ENCODE measurements at regions not wholly inside any gene's neighbourhood (a gene's known extent, or its start where the extent isn't known, plus 50 kb on each side); places are given as distances from the start of the nearest gene placed in this dataset.
"Not testable (repeated sequence)": the region's sequence is repeated elsewhere in the genome, so short reads cannot be mapped to it uniquely, and the experiment has no call there.

GRCh38 chr11:26931248-26931631 is 62.7 kb upstream of the FIBIN start:
- DNase-seq (ENCODE audit: insufficient read length, low spot score, missing footprints): no peak
- Histone ChIP-seq H3K4me3 (ENCODE audit: insufficient read depth, low read length) (no peak overlapping the region), H3K27ac (ENCODE audit: low read depth, low read length) (no peak overlapping the region)

DNA sequence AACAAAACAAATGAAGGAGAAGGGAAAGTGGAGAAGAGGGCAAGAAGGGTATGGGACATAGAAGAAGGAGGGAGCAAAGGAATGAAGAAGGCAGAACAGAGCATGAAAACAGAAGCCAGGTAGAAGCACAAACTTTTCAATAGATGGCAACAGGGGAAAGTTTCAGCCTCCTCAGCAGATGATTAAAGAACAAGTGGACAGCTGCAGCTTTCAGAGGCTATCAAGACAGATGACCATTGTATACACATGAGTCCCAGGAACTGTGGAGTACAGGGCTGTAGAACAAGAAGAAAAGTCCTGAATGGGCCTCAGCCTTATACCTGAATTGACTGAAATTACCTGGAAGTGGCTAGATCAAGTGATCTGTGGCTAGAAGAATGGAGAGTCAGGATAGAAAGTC is 62.0 kb upstream of the FIBIN start:
- no peak overlapping the region for H3K4me3 ChIP-seq (ENCODE audit: insufficient read depth, low read length)
- DNase-seq (ENCODE audit: insufficient read length, low spot score, missing footprints): no peak
- no peak overlapping the region for H2AFZ ChIP-seq (ENCODE audit: low read length)
- no peak for TF ChIP-seq CTCF (IDR thresholded peaks at IDR 0.05; ENCODE audit: extremely low read depth, low read depth, low read length)
- no peak overlapping the region for H3K4me2 ChIP-seq (ENCODE audit: insufficient read depth, low read length)
- no peaks in the 10 kb centered on the region for H3K79me2 ChIP-seq (ENCODE audit: insufficient read depth, low read length)
- no peaks in the 10 kb centered on the region for H3K36me3 ChIP-seq (ENCODE audit: insufficient read depth, low read length)
- no peaks in the 10 kb centered on the region for H3K27me3 ChIP-seq (ENCODE audit: insufficient read depth, low read length)
- no peaks in the 10 kb centered on the region for H3K9me3 ChIP-seq (ENCODE audit: low read depth, low read length)
- H3K27ac ChIP-seq (ENCODE audit: low read depth, low read length): no peak overlapping the region
- no peaks in the 10 kb centered on the region for H3K4me1 ChIP-seq (ENCODE audit: insufficient read depth, low read length)
- H4K20me1 ChIP-seq (ENCODE audit: insufficient read depth, low read length): no peaks in the 10 kb centered on the region

More at GRCh38 chr11:26931248-26931631, 62.7 kb upstream of the FIBIN start:
- no peak for TF ChIP-seq CTCF (IDR thresholded peaks at IDR 0.05; ENCODE audit: extremely low read depth, low read depth, low read length)
- no peaks in the 10 kb centered on the region for H3K27me3 ChIP-seq (ENCODE audit: insufficient read depth, low read length)
- H3K4me2 ChIP-seq (ENCODE audit: insufficient read depth, low read length): no peak overlapping the region
- H3K4me1 ChIP-seq (ENCODE audit: insufficient read depth, low read length): no peaks in the 10 kb centered on the region
- no peaks in the 10 kb centered on the region for H3K79me2 ChIP-seq (ENCODE audit: insufficient read depth, low read length)
- H3K9me3 ChIP-seq (ENCODE audit: low read depth, low read length): no peaks in the 10 kb centered on the region
- H2AFZ ChIP-seq (ENCODE audit: low read length): no peak overlapping the region
- H4K20me1 ChIP-seq (ENCODE audit: insufficient read depth, low read length): no peaks in the 10 kb centered on the region
- no peaks in the 10 kb centered on the region for H3K36me3 ChIP-seq (ENCODE audit: insufficient read depth, low read length)

DNA sequence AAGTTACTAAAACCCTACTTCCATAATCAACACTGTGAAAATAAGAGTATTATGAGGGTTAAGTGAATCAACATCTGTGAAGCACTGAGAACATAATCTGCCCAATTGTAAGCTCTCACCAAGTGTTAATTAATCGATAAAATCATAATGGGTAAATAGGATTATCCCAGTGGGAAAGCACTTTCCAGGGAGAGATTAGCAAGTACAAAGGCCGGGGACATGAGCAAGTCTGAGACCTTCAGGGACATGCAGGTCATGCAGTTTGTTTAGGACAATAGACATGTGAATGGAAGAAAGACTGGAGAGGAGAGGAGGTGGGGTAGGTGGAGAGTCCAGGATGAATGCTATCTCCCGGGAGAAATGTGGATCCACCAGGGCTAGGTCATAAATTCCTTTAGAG is 57.8 kb upstream of the FIBIN start:
- H4K20me1 ChIP-seq (ENCODE audit: insufficient read depth, low read length): no peaks in the 10 kb centered on the region
- H3K4me2 ChIP-seq (ENCODE audit: insufficient read depth, low read length): no peak overlapping the region
- H3K4me1 ChIP-seq (ENCODE audit: insufficient read depth, low read length): no peaks in the 10 kb centered on the region
- DNase-seq (ENCODE audit: insufficient read length, low spot score, missing footprints): no peak
- no peak overlapping the region for H2AFZ ChIP-seq (ENCODE audit: low read length)
- no peak overlapping the region for H3K27ac ChIP-seq (ENCODE audit: low read depth, low read length)
- TF ChIP-seq CTCF (IDR thresholded peaks at IDR 0.05; ENCODE audit: extremely low read depth, low read depth, low read length): no peak
- no peak overlapping the region for H3K4me3 ChIP-seq (ENCODE audit: insufficient read depth, low read length)
- no peaks in the 10 kb centered on the region for H3K27me3 ChIP-seq (ENCODE audit: insufficient read depth, low read length)
- H3K36me3 ChIP-seq (ENCODE audit: insufficient read depth, low read length): no peaks in the 10 kb centered on the region
- H3K79me2 ChIP-seq (ENCODE audit: insufficient read depth, low read length): no peaks in the 10 kb centered on the region
- no peaks in the 10 kb centered on the region for H3K9me3 ChIP-seq (ENCODE audit: low read depth, low read length)

DNA sequence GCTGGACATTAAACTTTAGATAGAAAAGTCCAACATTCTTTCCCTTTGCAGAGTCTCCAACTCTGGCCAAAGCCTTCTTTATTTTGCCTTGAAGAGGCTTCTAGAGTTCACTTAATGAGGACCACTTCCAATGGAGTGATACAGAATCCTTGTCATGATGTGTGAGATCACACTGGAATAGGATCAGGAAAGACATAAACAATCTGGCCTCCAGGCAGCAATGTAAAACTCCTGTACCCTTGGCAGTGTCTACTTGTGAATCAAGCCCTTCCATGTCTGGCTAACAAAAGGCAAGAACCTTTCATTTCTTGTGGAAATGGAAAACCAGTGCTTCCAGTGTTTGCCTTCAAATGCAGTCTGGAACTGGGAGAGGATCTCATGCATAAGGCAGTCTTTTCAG is 56.5 kb upstream of the FIBIN start:
- Histone ChIP-seq H3K4me1 (ENCODE audit: insufficient read depth, low read length) (no peaks in the 10 kb centered on the region), H3K4me3 (ENCODE audit: insufficient read depth, low read length) (no peak overlapping the region), H3K79me2 (ENCODE audit: insufficient read depth, low read length) (no peaks in the 10 kb centered on the region), H3K27ac (ENCODE audit: low read depth, low read length) (no peak overlapping the region), H2AFZ (ENCODE audit: low read length) (no peak overlapping the region), H3K4me2 (ENCODE audit: insufficient read depth, low read length) (no peak overlapping the region), H4K20me1 (ENCODE audit: insufficient read depth, low read length) (no peaks in the 10 kb centered on the region), H3K27me3 (ENCODE audit: insufficient read depth, low read length) (no peaks in the 10 kb centered on the region), H3K36me3 (ENCODE audit: insufficient read depth, low read length) (no peaks in the 10 kb centered on the region), H3K9me3 (ENCODE audit: low read depth, low read length) (no peaks in the 10 kb centered on the region)
- TF ChIP-seq CTCF (IDR thresholded peaks at IDR 0.05; ENCODE audit: extremely low read depth, low read depth, low read length): no peak
- no peak for DNase-seq (ENCODE audit: insufficient read length, low spot score, missing footprints)

GRCh38 chr11:26940501-26940900 is 53.4 kb upstream of the FIBIN start:
- not testable (repeated sequence) for H3K27me3 ChIP-seq (ENCODE audit: insufficient read depth, low read length); H3K27ac ChIP-seq (ENCODE audit: low read depth, low read length); DNase-seq (ENCODE audit: insufficient read length, low spot score, missing footprints); H4K20me1 ChIP-seq (ENCODE audit: insufficient read depth, low read length); H2AFZ ChIP-seq (ENCODE audit: low read length); H3K9me3 ChIP-seq (ENCODE audit: low read depth, low read length); H3K4me3 ChIP-seq (ENCODE audit: insufficient read depth, low read length); H3K36me3 ChIP-seq (ENCODE audit: insufficient read depth, low read length); H3K79me2 ChIP-seq (ENCODE audit: insufficient read depth, low read length); H3K4me2 ChIP-seq (ENCODE audit: insufficient read depth, low read length)
- H3K4me1 ChIP-seq (ENCODE audit: insufficient read depth, low read length): peaks cover 11% of the 10 kb centered on the region
